OCI-LY7 (cell line): ENCODE measurements at regions not wholly inside any gene's neighbourhood (a gene's known extent, or its start where the extent isn't known, plus 50 kb on each side); places are given as distances from the start of the nearest gene placed in this dataset.

ENCODE experiments used
- BruUV-seq: library from RNA; stranded (reverse); fragments of 400-500 nt; replicated peaks from 2 replicates; lab custom pipeline; 2021; lab: Mats Ljungman, UMichigan
- CTCF ChIA-PET: fragments of 300-600 bp; sonication (Branson Sonifier 250); formaldehyde crosslinking; loops from one replicate; lab custom pipeline; 2022; ENCODE audit warnings: antibody characterized with exemption; ENCODE audit not compliant: unreplicated experiment; lab: Charles Lee
- POLR2A ChIA-PET: fragments of 300-600 bp; sonication (Branson Sonifier 250); formaldehyde crosslinking; loops from one replicate; lab custom pipeline; 2022; ENCODE audit warnings: antibody characterized with exemption; lab: Charles Lee
- DNase-seq: peaks from one replicate; pipeline ENCODE4 v3.0.0-alpha.2; 2015; ENCODE audit warnings: low spot score
- H2AFZ ChIP-seq: fragments of 200-600 bp; sonication (generic), shearing (Covaris generic); 2 replicates; pipeline ENCODE4 v1.6.1; 2014; ENCODE audit warnings: mild to moderate bottlenecking, antibody characterized with exemption, low read length, moderate library complexity
- H3K27ac ChIP-seq: fragments of 200-600 bp; sonication (generic); 2 replicates; pipeline ENCODE4 v1.5.1; 2014; ENCODE audit warnings: mixed run types, low read depth, mild to moderate bottlenecking, moderate library complexity, low read length, inconsistent platforms; ENCODE audit not compliant: poor library complexity, severe bottlenecking
- H3K36me3 ChIP-seq: fragments of 200-600 bp; sonication (generic); 2 replicates; pipeline ENCODE4 v1.6.1; 2014; ENCODE audit warnings: mild to moderate bottlenecking, antibody characterized with exemption, low read length, moderate library complexity, mixed read lengths; ENCODE audit not compliant: insufficient read depth
- H3K4me1 ChIP-seq: fragments of 200-600 bp; sonication (generic); 2 replicates; pipeline ENCODE4 v1.5.1; 2014; ENCODE audit warnings: mild to moderate bottlenecking, low read length; ENCODE audit not compliant: insufficient read depth, poor library complexity, severe bottlenecking
- H3K4me2 ChIP-seq: fragments of 200-600 bp; sonication (generic); 2 replicates; pipeline ENCODE4 v1.6.1; 2014; ENCODE audit warnings: mild to moderate bottlenecking, low read length
- H3K4me3 ChIP-seq: fragments of 200-600 bp; sonication (generic); 2 replicates; pipeline ENCODE4 v1.5.1; 2014; ENCODE audit warnings: mild to moderate bottlenecking, low read depth, low read length; ENCODE audit not compliant: poor library complexity, severe bottlenecking
- H3K79me2 ChIP-seq: fragments of 200-600 bp; sonication (generic); 2 replicates; pipeline ENCODE4 v1.6.1; 2016; ENCODE audit warnings: low read depth, mild to moderate bottlenecking, low read length, moderate library complexity, mixed read lengths; ENCODE audit not compliant: insufficient read depth
- H3K9me2 ChIP-seq: fragments of 200-600 bp; sonication (generic); 2 replicates; pipeline ENCODE4 v1.6.1; 2016; ENCODE audit warnings: mild to moderate bottlenecking, low read length, mixed read lengths; ENCODE audit not compliant: insufficient read depth
- H3K9me3 ChIP-seq: fragments of 200-600 bp; sonication (generic); 2 replicates; pipeline ENCODE4 v1.6.1; 2014; ENCODE audit warnings: mild to moderate bottlenecking, mixed run types, low read length, mixed read lengths
- H4K20me1 ChIP-seq: fragments of 200-600 bp; sonication (generic); 2 replicates; pipeline ENCODE4 v1.6.1; 2014; ENCODE audit warnings: mild to moderate bottlenecking, antibody characterized with exemption, low read length, moderate library complexity, mixed read lengths; ENCODE audit not compliant: insufficient read depth
- EZH2phosphoT487 ChIP-seq: fragments of 200-600 bp; sonication (generic); IDR thresholded peaks from 2 replicates; pipeline ENCODE4 v1.6.1; 2018; ENCODE audit warnings: low read depth, borderline replicate concordance, mild to moderate bottlenecking, mixed run types, antibody characterized with exemption, low read length, moderate library complexity, mixed read lengths
- intact Hi-C: fragments of 100-400 bp; cut with micrococcal nuclease; formaldehyde crosslinking; loops from one replicate; pipeline ENCODE4 v1.10.0; 2022; ENCODE audit not compliant: unreplicated experiment
- TF ChIP-seq, protein P1 (sequence below): fragments of 200-600 bp; sonication (generic); conservative IDR thresholded peaks from 2 replicates; pipeline ENCODE4 v1.5.1; 2014; ENCODE audit warnings: mild to moderate bottlenecking, antibody characterized with exemption, low read length, moderate library complexity, mixed read lengths

DNA sequence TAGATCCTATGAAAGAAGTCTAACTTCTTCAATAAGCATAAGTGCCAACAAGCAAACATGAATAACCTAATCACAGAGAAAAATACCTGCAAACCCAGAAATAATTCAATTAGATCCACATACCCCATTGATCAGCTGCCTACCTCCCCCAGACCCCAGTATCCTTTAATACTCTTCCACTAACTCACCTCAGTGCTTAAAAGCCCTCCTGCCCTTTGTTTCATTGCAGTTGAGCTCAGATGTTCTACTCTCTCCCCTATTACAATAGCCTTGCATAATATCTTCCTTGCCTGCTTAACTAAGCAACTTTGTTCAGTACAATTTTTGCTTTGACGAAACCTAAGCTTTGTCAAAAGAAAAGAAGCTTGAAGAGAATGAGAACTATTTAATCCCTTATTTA is 156.0 kb upstream of the ZC3H15 start:
- POLR2A ChIA-PET: interaction anchor here (0.7 kb wide), 1 partner anchor 272 kb away, joined by 3 read pairs; no protein-coding TSS in a partner anchor
- DNase-seq: no peak
- H4K20me1 ChIP-seq: no peaks in the 10 kb centered on the region

DNA sequence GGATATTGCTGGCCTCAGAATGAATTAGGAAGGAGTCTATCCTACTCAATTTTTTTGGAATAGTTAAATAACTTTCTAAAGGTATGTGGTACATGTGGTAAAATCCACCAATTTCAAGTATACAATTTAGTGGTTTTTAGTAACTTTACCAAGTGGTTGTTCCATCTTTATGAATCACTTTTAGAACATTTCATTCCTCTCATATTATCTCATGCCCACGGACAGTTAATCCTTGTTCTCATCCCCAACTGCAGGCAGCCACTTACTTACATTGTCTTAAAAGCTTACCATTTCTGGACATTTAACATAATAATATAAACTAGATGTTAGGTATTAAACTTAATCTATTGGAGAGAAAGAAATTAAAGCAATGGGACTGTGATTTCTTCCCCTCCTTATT is 146.3 kb upstream of the ZC3H15 start:
- Histone ChIP-seq H3K4me3 (no peak overlapping the region), H3K9me3 (no peaks in the 10 kb centered on the region), H2AFZ (no peak overlapping the region), H3K79me2 (no peaks in the 10 kb centered on the region), H4K20me1 (no peaks in the 10 kb centered on the region), H3K27ac (no peak overlapping the region), H3K4me1 (no peaks in the 10 kb centered on the region), H3K36me3 (no peaks in the 10 kb centered on the region), H3K4me2 (no peak overlapping the region), H3K9me2 (no peaks in the 10 kb centered on the region)
- TF ChIP-seq EZH2phosphoT487: no peak
- TF ChIP-seq, protein P1, sequence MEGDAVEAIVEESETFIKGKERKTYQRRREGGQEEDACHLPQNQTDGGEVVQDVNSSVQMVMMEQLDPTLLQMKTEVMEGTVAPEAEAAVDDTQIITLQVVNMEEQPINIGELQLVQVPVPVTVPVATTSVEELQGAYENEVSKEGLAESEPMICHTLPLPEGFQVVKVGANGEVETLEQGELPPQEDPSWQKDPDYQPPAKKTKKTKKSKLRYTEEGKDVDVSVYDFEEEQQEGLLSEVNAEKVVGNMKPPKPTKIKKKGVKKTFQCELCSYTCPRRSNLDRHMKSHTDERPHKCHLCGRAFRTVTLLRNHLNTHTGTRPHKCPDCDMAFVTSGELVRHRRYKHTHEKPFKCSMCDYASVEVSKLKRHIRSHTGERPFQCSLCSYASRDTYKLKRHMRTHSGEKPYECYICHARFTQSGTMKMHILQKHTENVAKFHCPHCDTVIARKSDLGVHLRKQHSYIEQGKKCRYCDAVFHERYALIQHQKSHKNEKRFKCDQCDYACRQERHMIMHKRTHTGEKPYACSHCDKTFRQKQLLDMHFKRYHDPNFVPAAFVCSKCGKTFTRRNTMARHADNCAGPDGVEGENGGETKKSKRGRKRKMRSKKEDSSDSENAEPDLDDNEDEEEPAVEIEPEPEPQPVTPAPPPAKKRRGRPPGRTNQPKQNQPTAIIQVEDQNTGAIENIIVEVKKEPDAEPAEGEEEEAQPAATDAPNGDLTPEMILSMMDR: no peak
- ChIA-PET POLR2A (interaction anchor here (0.6 kb wide), 2 partner anchors 11 to 463 kb away, joined by 3 to 4 read pairs; no protein-coding TSS in a partner anchor), CTCF (no interaction called here)
- DNase-seq: no peak
- no TSS peak for BruUV-seq
- intact Hi-C loops: no loop called here

More for the DNA sequence above, 156.0 kb upstream of the ZC3H15 start:
- TF ChIP-seq, protein P1: no peak
- TF ChIP-seq EZH2phosphoT487: no peak
- Histone ChIP-seq H3K9me3 (no peaks in the 10 kb centered on the region), H3K4me3 (no peak overlapping the region), H3K4me1 (no peaks in the 10 kb centered on the region), H3K4me2 (no peak overlapping the region), H3K27ac (no peak overlapping the region), H3K36me3 (no peaks in the 10 kb centered on the region), H3K79me2 (no peaks in the 10 kb centered on the region), H3K9me2 (no peaks in the 10 kb centered on the region), H2AFZ (no peak overlapping the region)
- intact Hi-C loops: no loop called here
- no TSS peak for BruUV-seq
- CTCF ChIA-PET: no interaction called here

DNA sequence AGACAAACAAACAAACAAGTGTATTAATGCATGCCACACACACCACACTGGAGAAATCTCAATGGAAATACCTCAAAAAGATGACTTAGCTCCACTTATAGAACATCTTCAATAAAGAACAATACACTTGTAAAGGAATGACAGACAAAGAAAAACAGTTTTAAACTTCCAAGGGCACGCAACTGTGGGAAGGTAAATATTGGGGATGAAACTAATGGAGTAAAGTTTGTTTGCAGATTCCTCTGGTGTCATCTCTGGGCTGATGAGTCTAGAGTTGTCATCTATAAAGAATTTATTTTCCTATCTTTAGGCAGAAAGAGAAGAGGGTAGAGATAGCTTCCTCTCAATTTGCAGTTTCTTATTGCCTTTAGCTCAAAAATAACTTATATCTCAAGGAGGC is 144.0 kb upstream of the ZC3H15 start:
- ChIA-PET CTCF (no interaction called here), POLR2A (interaction anchor here (1.1 to 1.2 kb wide), 2 partner anchors 13 to 19 kb away, joined by 4 to 5 read pairs; no protein-coding TSS in a partner anchor)
- Histone ChIP-seq H3K36me3 (no peaks in the 10 kb centered on the region), H3K79me2 (no peaks in the 10 kb centered on the region), H3K27ac (no peak overlapping the region), H3K9me3 (no peaks in the 10 kb centered on the region), H3K4me2 (no peak overlapping the region), H3K4me1 (no peaks in the 10 kb centered on the region), H2AFZ (no peak overlapping the region), H4K20me1 (no peaks in the 10 kb centered on the region), H3K9me2 (no peaks in the 10 kb centered on the region), H3K4me3 (no peak overlapping the region)
- no TSS peak for BruUV-seq
- TF ChIP-seq, protein P1: no peak
- intact Hi-C loops: no loop called here
- no peak for DNase-seq
